GM23248 (cell line): ENCODE measurements at regions not wholly inside any gene's neighbourhood (a gene's known extent, or its start where the extent isn't known, plus 50 kb on each side); places are given as distances from the start of the nearest gene placed in this dataset.

Experiments
- DNase-seq: peaks from one replicate; pipeline ENCODE4 v3.0.0-alpha.2; 2015
- H2AFZ ChIP-seq: fragments of 200-600 bp; sonication (generic); 2 replicates; pipeline ENCODE4 v1.6.1; 2016; ENCODE audit warnings: antibody characterized with exemption
- H3F3A ChIP-seq: fragments of 200-600 bp; sonication (generic); 2 replicates; pipeline ENCODE4 v1.6.1; 2016; ENCODE audit warnings: mild to moderate bottlenecking, antibody characterized with exemption, mixed run types; ENCODE audit not compliant: insufficient read depth
- H3K27ac ChIP-seq: fragments of 200-600 bp; sonication (generic); 2 replicates; pipeline ENCODE4 v1.5.1; 2016; ENCODE audit warnings: mild to moderate bottlenecking
- H3K27me3 ChIP-seq: fragments of 200-600 bp; sonication (generic); replicated peaks from 2 replicates; pipeline ENCODE4 v1.6.1; 2016; ENCODE audit warnings: mild to moderate bottlenecking; ENCODE audit not compliant: insufficient read depth
- H3K36me3 ChIP-seq: fragments of 200-600 bp; sonication (generic); 2 replicates; pipeline ENCODE4 v1.6.1; 2016; ENCODE audit warnings: low read depth, mild to moderate bottlenecking
- H3K4me1 ChIP-seq: fragments of 200-600 bp; sonication (generic); 2 replicates; pipeline ENCODE4 v1.6.1; 2016; ENCODE audit warnings: mild to moderate bottlenecking; ENCODE audit not compliant: insufficient read depth
- H3K4me2 ChIP-seq: fragments of 200-600 bp; sonication (generic); one replicate; pipeline ENCODE4 v1.6.1; 2016; ENCODE audit warnings: mild to moderate bottlenecking; ENCODE audit not compliant: unreplicated experiment
- H3K4me3 ChIP-seq: fragments of 200-600 bp; sonication (generic); 2 replicates; pipeline ENCODE4 v1.5.1; 2016; ENCODE audit warnings: mild to moderate bottlenecking
- H3K79me2 ChIP-seq: fragments of 200-600 bp; sonication (generic); 2 replicates; pipeline ENCODE4 v1.6.1; 2016; ENCODE audit warnings: mild to moderate bottlenecking; ENCODE audit not compliant: insufficient read depth
- H3K9ac ChIP-seq: fragments of 200-600 bp; sonication (generic); 2 replicates; pipeline ENCODE4 v1.6.1; 2016; ENCODE audit warnings: mild to moderate bottlenecking
- H3K9me2 ChIP-seq: fragments of 200-600 bp; sonication (generic); 2 replicates; pipeline ENCODE4 v1.6.1; 2016; ENCODE audit warnings: mixed run types, mild to moderate bottlenecking, moderate library complexity; ENCODE audit not compliant: insufficient read depth
- H3K9me3 ChIP-seq: fragments of 200-600 bp; sonication (generic); one replicate; pipeline ENCODE4 v1.6.1; 2017; ENCODE audit warnings: low read depth
- H4K20me1 ChIP-seq: fragments of 200-600 bp; sonication (generic); 2 replicates; pipeline ENCODE4 v1.6.0; 2016; ENCODE audit not compliant: insufficient read depth
- EZH2 ChIP-seq: fragments of 200-600 bp; sonication (generic); IDR thresholded peaks from 2 replicates; pipeline ENCODE4 v1.6.1; 2018; ENCODE audit warnings: antibody characterized with exemption, mild to moderate bottlenecking; ENCODE audit not compliant: insufficient read depth, poor library complexity, severe bottlenecking
- EZH2phosphoT487 ChIP-seq: fragments of 200-600 bp; sonication (generic); IDR thresholded peaks from 2 replicates; pipeline ENCODE4 v1.6.1; 2018; ENCODE audit warnings: antibody characterized with exemption, moderate library complexity, mild to moderate bottlenecking, low read depth; ENCODE audit not compliant: insufficient read depth
- WGBS, 2 experiments: methylation state at CpG; one replicate each; pipeline ENCODE4 v1.1.6; 2015 to 2017; ENCODE audit warnings: low lambda C conversion rate in 2 of 2, low coverage in 1 of 2; ENCODE audit errors: missing lambda C conversion rate in 2 of 2; 5-methylcytosine and 5-hydroxymethylcytosine counted together
- in situ Hi-C: fragments of 300-500 bp; cut with MboI; formaldehyde crosslinking; loops from 2 replicates; pipeline ENCODE4 v1.15.0; 2020

- in situ Hi-C loops, result no loop called here
- H2AFZ ChIP-seq, result no peak overlapping the region
- peaks cover 27% of the 10 kb centered on the region for H3K4me1 ChIP-seq
- no peaks in the 10 kb centered on the region for H3K36me3 ChIP-seq
- peaks cover 29% of the 10 kb centered on the region for H3F3A ChIP-seq
- no peaks in the 10 kb centered on the region for H3K27me3 ChIP-seq
- no peaks in the 10 kb centered on the region for H4K20me1 ChIP-seq
- H3K4me2 ChIP-seq, result no peak overlapping the region
- peaks cover 58% of the 10 kb centered on the region for H3K79me2 ChIP-seq
- H3K9me3 ChIP-seq, result no peaks in the 10 kb centered on the region
- DNase-seq, result no peak
- no peaks in the 10 kb centered on the region for H3K9me2 ChIP-seq
- no peak overlapping the region for H3K4me3 ChIP-seq
- TF ChIP-seq EZH2phosphoT487, result no peak
- TF ChIP-seq EZH2, result no peak
- no peak overlapping the region for H3K9ac ChIP-seq
- no peak overlapping the region for H3K27ac ChIP-seq
Observed at GRCh38 chr13:73910733-73911132, 223.5 kb downstream of the KLF12 start.

- Histone ChIP-seq H3K27ac (no peak overlapping the region), H3K9me3 (no peaks in the 10 kb centered on the region), H3K4me1 (peaks cover 14% of the 10 kb centered on the region), H3K36me3 (no peaks in the 10 kb centered on the region), H3K27me3 (no peaks in the 10 kb centered on the region), H4K20me1 (no peaks in the 10 kb centered on the region), H3K9ac (no peak overlapping the region), H3K79me2 (peaks cover 57% of the 10 kb centered on the region), H3K9me2 (no peaks in the 10 kb centered on the region), H3K4me2 (no peak overlapping the region), H2AFZ (no peak overlapping the region), H3F3A (peaks cover 21% of the 10 kb centered on the region), H3K4me3 (no peak overlapping the region)
- no peak for DNase-seq
- WGBS, 2 experiments, result 89 to 92% methylated on average over 5 of the region's 5 CpGs
- in situ Hi-C loops, result no loop called here
- no peak for TF ChIP-seq EZH2
- TF ChIP-seq EZH2phosphoT487, result no peak
Observed at GRCh38 chr13:73908809-73909208, 225.4 kb downstream of the KLF12 start.

- no peak for DNase-seq
- in situ Hi-C loops, result no loop called here
- peaks cover 66% of the 10 kb centered on the region for H3K79me2 ChIP-seq
- no peaks in the 10 kb centered on the region for H3K27me3 ChIP-seq
- H3K4me1 ChIP-seq, result peaks cover 11% of the 10 kb centered on the region; the same call in 1 of the 2 replicates
- H3K9ac ChIP-seq, result no peak overlapping the region
- no peak overlapping the region for H3K4me3 ChIP-seq
- no peaks in the 10 kb centered on the region for H3K36me3 ChIP-seq
- H3K27ac ChIP-seq, result no peak overlapping the region
- WGBS, 2 experiments, result 98 to 100% methylated on average over 3 of the region's 3 CpGs
- no peak overlapping the region for H2AFZ ChIP-seq
- no peaks in the 10 kb centered on the region for H4K20me1 ChIP-seq
- TF ChIP-seq EZH2 (no peak), EZH2phosphoT487 (no peak)
- no peak overlapping the region for H3K4me2 ChIP-seq
- H3K9me3 ChIP-seq, result no peaks in the 10 kb centered on the region
- no peaks in the 10 kb centered on the region for H3F3A ChIP-seq
- no peaks in the 10 kb centered on the region for H3K9me2 ChIP-seq
Observed at GRCh38 chr13:73904625-73905024, 229.6 kb downstream of the KLF12 start.

- no peak overlapping the region for H3K27ac ChIP-seq
- no peak overlapping the region for H2AFZ ChIP-seq
- H3K4me1 ChIP-seq, result peaks cover 11% of the 10 kb centered on the region; the same call in 1 of the 2 replicates
- H3K9me2 ChIP-seq, result no peaks in the 10 kb centered on the region
- TF ChIP-seq EZH2 (no peak), EZH2phosphoT487 (no peak)
- peaks cover 56% of the 10 kb centered on the region; the same call in 1 of the 2 replicates for H3K79me2 ChIP-seq
- H4K20me1 ChIP-seq, result no peaks in the 10 kb centered on the region
- H3F3A ChIP-seq, result no peaks in the 10 kb centered on the region
- DNase-seq, result no peak
- H3K36me3 ChIP-seq, result no peaks in the 10 kb centered on the region
- in situ Hi-C loops, result no loop called here
- H3K4me3 ChIP-seq, result no peak overlapping the region
- 98 to 99% methylated on average over 7 of the region's 7 CpGs for WGBS, 2 experiments
- no peaks in the 10 kb centered on the region for H3K9me3 ChIP-seq
- no peak overlapping the region for H3K4me2 ChIP-seq
- no peak overlapping the region for H3K9ac ChIP-seq
- no peaks in the 10 kb centered on the region for H3K27me3 ChIP-seq
Observed at GRCh38 chr13:73903561-73903960, 230.6 kb downstream of the KLF12 start.

- H3K27ac ChIP-seq, result no peak overlapping the region
- no peaks in the 10 kb centered on the region for H4K20me1 ChIP-seq
- H3F3A ChIP-seq, result no peaks in the 10 kb centered on the region
- no peak for DNase-seq
- peaks cover 11% of the 10 kb centered on the region; the same call in 1 of the 2 replicates for H3K4me1 ChIP-seq
- H2AFZ ChIP-seq, result no peak overlapping the region
- H3K9me2 ChIP-seq, result no peaks in the 10 kb centered on the region
- no peaks in the 10 kb centered on the region for H3K36me3 ChIP-seq
- no peak overlapping the region for H3K9ac ChIP-seq
- TF ChIP-seq EZH2 (no peak), EZH2phosphoT487 (no peak)
- H3K9me3 ChIP-seq, result no peaks in the 10 kb centered on the region
- H3K27me3 ChIP-seq, result no peaks in the 10 kb centered on the region
- no peak overlapping the region for H3K4me2 ChIP-seq
- in situ Hi-C loops, result no loop called here
- peaks cover 51% of the 10 kb centered on the region; the same call in 1 of the 2 replicates for H3K79me2 ChIP-seq
- no peak overlapping the region for H3K4me3 ChIP-seq
Observed at GRCh38 chr13:73902847-73903246, 231.4 kb downstream of the KLF12 start.
